NCI-H748 (cell line): ENCODE measurements at regions not wholly inside any gene's neighbourhood (a gene's known extent, or its start where the extent isn't known, plus 50 kb on each side); places are given as distances from the start of the nearest gene placed in this dataset.

Experiments
- DNase-seq: peaks from one replicate; lab custom pipeline; 2025; ENCODE audit not compliant: unreplicated experiment; lab: John Stamatoyannopoulos, UW

DNA sequence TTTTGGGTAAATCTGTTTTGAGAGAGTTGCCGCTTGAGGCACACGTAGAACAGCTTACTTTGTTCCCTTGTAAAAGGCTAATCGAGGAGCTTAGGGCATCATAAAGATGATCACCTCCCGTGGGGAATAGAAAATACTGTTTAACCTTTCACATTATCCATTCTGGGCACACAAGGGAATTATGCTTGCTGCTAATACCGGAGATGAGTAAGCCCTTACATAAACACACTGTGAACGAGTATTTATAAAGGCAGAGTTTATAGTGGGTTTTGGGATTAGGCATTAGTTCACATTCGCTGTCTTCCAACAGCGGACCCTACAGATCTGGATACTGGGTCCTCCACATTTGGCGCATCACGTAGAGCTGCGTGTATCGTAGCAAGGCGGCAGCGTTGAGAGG lies 51.2 kb upstream of the CNTNAP4 start:
- DNase-seq, result no peak

DNA sequence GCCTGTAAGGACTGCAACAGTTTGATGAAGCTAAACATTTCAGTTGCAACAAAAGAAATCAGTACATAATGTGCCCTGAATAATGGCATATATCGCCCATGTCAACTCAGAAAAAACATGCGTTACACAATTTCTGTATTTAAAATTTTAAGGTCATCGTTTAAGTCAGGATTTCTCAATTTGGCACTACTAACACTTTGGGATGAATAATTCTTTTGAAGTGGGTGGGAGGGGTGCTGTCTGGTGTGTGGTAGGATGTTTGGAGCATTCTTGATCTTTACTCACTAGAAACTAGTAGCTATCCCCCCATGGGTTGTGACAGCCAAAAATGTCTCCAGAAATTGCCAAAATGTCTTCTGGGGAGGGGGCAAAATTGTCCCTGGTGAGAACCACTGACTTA lies 50.7 kb upstream of the CNTNAP4 start:
- no peak for DNase-seq
